Erythroblast (primary cell): ENCODE measurements at regions not wholly inside any gene's neighbourhood (a gene's known extent, or its start where the extent isn't known, plus 50 kb on each side); places are given as distances from the start of the nearest gene placed in this dataset.

ENCODE experiments used
- GATA1 ChIP-seq: IDR thresholded peaks from 2 replicates; pipeline ENCODE4 v1.6.1; 2011; ENCODE audit warnings: low read depth, mild to moderate bottlenecking, control low read depth, low read length, moderate library complexity
- POLR2A ChIP-seq: IDR thresholded peaks from 2 replicates; pipeline ENCODE4 v1.6.1; 2011; ENCODE audit warnings: mild to moderate bottlenecking, low read length

DNA sequence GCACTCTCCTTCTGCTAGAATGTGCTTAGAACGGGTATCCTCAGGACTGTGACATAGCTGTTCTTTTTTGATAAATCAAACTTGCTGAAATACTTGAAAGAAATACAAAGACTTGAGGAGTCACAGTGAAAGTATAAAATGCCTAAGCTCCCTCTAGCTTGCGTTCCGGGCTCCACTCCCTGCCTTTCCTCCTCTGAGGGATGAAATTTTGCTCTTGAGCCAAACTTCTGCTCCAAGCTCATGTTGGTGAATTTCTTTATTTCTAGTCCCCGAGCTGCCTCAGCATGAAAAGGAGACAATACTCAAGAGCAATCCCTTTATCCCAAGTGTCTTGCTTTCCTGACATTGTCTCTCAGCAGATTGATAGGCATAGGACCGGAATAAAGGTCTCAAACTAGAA, 499.6 kb upstream of the ADARB2 start:
- no peak for TF ChIP-seq POLR2A
- no peak for TF ChIP-seq GATA1
